Right ventricle myocardium inferior (tissue), 1 donor: ENCODE measurements at regions not wholly inside any gene's neighbourhood (a gene's known extent, or its start where the extent isn't known, plus 50 kb on each side); places are given as distances from the start of the nearest gene placed in this dataset.
"Not testable (repeated sequence)": the region's sequence is repeated elsewhere in the genome, so short reads cannot be mapped to it uniquely, and the experiment has no call there.

Source experiments
- ATAC-seq: fragments of 200-7000 bp; cut with Tn5 transposase; one replicate; pipeline ENCODE4 v1.9.1; 2020; ENCODE audit warnings: mild to moderate bottlenecking, moderate library complexity
- DNase-seq: peaks from one replicate; pipeline ENCODE4 v3.0.0; 2021; ENCODE audit errors: missing footprints
- intact Hi-C: fragments of 100-400 bp; cut with DNase I; formaldehyde crosslinking; loops from one replicate; pipeline ENCODE4 v1.11.0; 2022
- donor health status: DM: no; HTN: yes; CAD: no; lungs with severe emphysema.

DNA sequence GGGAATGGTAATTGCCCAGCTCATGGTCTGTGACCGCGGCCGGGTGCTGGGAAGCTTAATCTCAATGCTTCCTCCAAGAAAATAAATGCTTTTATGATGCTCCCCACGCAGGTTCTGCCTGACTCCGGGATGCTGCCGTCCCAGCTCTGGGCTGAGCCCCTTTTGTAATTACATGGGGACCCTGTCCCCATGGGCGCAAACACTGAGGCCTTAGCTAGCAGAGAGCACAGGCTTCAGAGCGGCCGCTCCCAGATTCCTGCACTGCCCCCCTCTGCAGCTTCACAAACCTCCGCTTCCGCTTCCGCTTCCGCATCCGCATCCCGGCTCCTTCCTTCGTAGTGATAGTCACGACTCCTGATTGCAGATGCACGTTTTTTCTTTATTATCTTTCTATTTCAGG lies 129.5 kb downstream of the KIF26A start:
- no peak for ATAC-seq
- DNase-seq, result peak; percentile 15
- intact Hi-C loops, result no loop called here

DNA sequence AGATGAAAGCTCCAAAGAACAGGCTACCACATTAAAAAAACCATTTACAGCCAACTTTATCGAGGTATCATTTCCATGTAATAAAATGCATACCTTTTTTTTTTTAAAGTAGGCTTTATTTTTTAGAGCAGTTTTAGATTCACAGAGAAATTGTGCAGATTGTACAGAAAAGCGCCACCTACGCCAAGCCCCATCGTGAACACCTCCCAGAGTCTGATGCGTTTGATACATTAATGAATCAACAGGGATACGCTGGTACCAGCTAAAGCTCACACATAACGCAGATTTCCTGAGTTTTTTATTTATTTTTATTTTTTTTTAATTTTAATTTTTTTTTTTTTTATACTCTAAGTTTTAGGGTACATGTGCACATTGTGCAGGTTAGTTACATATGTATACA lies 129.9 kb downstream of the KIF26A start:
- intact Hi-C loops, result no loop called here
- ATAC-seq, result no peak
- no peak for DNase-seq

DNA sequence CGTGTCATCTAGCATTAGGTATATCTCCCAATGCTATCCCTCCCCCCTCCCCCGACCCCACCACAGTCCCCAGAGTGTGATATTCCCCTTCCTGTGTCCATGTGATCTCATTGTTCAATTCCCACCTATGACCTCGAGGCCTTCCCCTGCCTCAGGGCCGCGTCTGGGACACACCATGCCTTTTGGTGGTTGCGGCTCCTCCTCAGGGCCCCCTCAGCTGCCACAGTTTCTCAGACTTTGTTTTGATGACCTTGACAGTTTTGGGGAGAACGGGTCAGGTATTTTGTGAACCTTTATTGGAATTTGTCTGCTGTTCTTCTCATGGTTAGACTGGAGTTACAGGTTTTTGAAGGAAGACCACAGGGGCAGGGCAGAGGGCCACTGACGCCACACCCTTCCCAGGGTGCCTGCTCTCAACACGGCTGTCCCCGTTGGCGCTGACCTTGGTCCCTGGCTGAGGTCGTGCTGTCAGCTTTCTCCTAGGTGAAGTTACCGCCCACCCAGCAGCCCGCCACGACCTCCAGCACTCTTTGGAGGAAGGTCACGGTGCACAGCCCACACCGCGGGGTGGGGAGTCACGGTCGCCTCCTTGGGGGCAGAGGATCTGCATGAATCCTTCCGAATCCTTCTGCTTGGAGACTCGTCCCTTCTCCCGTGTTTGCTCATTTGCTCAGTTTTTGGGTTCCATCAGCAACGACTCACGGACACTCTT lies 130.5 kb downstream of the KIF26A start:
- DNase-seq (peak; percentile 48), ATAC-seq (no peak)
- intact Hi-C loops, result no loop called here

DNA sequence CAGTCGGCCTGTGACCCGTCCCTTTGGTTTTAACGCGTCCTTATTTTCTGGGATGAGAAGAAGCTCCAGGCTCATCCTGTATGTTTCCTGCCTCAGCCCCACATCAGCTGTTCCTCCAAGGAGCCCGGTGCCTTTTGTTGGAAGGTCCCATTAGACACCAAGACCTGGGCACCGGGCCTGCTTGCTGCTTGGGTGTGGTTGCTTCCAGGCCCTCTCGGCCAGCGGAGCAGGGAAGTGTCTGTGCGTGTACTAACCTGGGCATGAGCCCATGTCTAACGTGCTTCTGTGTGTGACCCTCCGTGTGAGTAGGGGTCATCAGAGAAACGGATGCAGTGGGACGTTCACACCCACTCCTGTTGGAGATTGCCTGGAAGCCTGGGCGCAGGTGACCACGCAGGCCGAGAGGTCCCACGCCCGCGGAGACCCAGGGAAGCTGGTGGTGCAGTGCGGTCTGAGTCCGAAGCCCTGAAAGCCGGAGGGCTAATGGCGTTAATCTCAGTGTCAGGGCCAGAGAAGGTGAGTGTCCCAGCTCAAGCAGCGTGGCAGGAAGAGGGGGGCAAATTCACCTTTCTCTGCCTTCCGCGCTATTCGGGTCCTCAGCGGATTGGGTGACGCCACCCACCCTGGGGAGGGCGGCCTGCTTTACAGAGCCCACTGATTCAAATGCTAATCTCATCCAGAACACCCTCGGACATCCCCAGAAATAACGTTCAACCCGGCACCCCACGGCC lies 131.3 kb downstream of the KIF26A start:
- DNase-seq, result peak; percentile 61
- ATAC-seq, intact Hi-C loops: not testable (repeated sequence)

DNA sequence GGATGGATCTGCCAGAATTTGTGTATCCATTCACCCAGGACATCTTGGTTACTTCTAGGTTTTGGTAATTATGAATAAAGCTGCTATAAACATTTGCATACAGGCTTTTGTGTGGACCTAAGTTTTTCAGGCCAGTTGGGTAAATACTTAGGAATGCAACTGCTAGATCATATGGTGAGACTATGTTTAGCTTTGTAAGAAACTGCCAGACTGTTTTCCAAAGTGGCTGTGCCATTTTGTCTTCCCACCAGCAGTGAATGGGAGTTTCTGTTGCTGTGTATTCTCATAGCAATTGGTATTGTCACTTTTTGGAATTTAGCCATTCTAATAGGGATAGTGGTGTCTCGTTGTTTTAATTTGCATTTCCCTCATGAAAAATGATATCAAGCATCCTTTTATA lies 133.0 kb downstream of the KIF26A start:
- intact Hi-C loops, result no loop called here
- DNase-seq, result no peak
- ATAC-seq, result no peak

DNA sequence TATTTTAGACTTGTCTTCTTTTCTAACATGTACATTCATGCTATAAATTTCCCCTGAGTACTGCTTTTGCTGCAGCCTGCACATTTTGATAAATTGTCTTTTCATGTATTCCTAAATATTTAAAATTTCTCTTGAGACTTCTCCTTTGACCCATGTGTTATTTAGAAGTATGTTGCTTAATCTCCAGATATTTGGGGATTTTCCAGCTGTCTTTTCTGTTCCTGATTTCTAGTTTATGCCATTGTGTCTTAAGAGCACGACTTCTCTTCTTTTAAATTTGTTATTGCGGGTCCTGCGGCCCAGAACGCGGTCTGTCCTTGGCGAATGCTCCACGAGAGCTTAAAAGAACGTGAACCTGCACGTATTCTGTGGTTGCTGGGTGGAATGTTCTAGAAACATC lies 136.4 kb downstream of the KIF26A start:
- DNase-seq (peak; percentile 65), ATAC-seq (no peak)
- intact Hi-C loops, result no loop called here

DNA sequence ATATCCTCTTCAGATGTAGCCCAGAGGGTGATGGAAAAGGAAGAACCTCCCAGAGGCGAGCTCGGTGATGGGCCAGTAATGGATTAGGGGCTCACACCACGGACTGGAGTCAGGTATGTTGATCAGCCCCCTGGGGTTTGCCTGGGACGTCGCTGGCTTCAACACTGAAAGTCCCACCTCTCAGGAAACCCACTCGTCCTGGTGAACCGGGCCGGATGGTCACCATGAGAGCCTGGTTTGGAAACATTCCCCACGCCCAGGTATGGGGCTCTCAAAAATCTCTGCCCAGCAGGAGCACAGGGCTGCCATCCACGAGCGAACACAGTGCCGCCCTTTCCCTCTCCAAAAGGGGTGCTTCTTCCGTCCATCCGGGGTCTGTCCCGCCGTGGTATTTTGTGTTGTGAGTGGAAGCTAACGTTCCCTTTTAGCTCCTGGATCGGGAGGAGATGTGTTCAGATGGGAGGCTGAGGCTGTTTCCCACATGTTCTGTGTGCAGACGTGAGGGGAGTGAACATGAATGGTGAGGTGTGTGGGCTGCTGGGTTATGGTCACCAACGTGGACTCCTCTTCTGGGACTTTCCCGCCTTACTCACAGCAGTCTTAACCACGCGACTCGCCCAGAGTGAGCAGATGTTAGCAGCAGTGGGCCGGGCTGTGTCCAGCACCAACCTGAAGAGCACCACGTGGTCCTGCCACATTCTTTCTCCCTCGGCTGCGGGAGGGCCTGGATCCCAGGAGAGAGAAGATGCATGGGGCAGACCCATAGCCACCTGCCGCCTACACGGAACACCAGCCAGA lies 139.2 kb downstream of the KIF26A start:
- peak; percentile 49 for DNase-seq
- ATAC-seq, result no peak
- intact Hi-C loops, result no loop called here

DNA sequence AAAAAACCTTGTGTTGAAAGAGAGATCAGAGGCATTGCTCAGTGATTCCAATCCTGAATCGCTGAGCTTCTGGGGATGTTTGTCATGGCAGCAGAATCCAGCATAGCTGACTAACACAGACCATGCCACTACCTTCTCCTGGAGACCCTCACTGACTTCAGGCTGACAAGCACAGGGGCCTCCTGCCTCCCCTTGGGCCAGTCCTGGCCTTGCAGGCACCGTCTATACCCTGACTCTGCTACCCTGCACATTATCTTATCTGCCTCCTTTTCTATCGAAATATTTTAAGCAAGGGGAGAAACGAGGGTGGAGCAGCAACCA lies 139.8 kb downstream of the KIF26A start:
- ATAC-seq (no peak), DNase-seq (peak; percentile 4)
- intact Hi-C loops, result no loop called here

DNA sequence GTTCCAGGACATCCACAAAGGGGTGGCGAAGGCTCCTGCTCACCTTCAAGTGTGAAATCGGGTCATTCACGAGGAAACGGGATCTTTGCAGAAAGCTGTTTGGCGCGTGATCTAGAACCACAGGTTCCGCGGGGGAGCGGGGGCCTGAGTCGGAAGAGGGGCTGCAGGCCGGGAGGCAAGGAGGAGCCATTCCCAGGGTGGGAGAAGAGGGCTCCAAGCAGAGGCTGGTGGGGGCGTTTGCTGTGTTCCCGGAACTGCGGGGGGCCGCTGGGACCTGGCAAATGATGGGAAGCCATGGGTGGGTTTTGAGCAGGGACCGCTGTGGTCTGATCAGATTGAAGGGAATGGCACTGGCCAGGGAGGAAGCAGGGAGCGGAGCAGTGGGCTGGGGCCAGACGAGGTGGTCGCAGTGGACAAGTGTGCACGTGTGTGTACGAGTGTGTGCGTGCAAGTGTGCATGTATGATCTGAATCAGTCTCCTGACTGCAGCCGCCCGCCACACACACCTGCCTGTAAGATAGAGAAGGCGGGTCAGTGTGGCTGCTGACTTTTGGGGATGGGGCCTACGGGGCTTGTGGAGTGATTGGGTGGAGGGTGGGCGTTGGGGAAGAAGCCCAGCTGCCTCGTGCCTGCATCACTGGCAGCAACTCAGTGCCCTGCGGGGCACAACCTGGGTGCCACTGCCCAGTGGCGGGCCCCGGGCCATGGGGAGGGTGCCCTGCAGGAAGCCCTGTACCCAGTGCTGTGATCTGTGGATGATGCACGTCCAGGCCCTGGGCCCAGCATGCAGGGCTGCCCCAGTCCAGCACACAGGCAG lies 141.9 kb downstream of the KIF26A start:
- DNase-seq, result peak; percentile 40

DNA sequence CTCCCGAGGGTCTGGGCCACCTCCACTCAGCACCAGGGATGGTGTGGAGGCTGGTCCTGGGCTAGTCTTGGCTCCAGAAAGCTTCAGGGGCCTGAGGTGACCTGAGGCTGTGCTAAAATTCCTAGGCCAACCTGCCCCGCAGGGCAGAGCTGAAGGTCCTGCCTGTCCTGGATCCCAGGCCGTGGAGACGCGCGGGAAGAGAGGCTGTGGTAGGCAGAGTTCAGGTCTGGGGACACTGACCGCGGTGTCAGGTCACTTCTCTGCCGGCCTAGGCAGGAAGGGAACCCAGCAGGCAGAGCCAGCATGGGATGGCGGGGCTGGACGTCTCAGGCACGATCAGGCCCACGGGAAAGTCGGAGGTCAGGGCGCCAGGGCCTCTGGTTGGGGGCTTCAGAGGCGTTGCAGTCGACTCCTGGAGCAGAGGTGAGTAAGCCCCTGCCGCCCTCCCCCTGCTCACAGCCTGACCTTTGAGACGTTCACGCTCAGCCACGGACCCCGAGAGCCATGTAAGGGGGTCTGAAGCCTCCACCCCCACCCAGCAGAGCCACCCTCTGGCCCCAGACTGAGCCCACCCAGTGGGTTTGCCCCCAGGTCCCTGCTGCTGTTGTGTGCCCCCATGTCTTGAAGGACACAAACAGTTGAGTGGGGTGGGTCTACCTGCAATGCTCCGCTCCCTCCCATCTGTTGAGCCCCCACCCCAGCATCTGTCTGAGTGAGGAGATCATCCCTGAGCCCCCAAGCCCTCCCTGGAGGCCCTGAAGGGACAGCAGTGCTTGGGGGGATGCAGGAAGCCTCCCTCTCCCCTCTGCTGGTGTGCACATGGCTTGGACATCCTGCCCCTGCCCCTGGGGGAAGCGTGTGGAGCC lies 142.7 kb downstream of the KIF26A start:
- intact Hi-C loops, result no loop called here
- ATAC-seq (no peak), DNase-seq (peak; percentile 61)

More for the DNA sequence above, 141.9 kb downstream of the KIF26A start:
- ATAC-seq, result no peak
- intact Hi-C loops, result no loop called here

DNA sequence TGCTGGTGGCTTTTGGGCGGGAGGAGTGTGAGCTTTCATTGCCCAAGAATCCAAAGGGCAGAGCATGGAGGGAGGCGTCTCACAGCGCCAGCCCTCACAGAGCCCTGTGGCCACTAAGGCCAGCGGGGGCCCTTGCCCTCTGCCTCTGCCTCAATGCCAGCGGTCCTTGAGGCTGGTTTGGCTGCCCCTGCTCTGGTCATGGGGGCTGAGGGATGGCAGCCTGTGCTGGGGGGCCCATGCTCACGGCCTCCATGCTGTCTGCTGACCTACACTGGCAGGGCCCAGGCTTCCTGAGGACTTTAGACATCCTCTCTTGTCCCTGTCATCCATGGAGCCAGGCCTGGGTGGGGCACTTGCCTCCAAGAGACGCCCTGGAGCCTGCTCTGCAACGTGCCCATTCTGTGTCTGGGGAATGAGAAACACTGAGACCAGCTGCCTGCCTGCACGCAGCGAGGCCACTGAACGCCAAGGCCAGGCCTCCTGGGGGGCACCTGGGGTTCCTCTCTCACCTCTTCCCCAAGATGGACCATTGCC lies 143.4 kb downstream of the KIF26A start:
- intact Hi-C loops, result no loop called here
- ATAC-seq (no peak), DNase-seq (peak; percentile 26)

DNA sequence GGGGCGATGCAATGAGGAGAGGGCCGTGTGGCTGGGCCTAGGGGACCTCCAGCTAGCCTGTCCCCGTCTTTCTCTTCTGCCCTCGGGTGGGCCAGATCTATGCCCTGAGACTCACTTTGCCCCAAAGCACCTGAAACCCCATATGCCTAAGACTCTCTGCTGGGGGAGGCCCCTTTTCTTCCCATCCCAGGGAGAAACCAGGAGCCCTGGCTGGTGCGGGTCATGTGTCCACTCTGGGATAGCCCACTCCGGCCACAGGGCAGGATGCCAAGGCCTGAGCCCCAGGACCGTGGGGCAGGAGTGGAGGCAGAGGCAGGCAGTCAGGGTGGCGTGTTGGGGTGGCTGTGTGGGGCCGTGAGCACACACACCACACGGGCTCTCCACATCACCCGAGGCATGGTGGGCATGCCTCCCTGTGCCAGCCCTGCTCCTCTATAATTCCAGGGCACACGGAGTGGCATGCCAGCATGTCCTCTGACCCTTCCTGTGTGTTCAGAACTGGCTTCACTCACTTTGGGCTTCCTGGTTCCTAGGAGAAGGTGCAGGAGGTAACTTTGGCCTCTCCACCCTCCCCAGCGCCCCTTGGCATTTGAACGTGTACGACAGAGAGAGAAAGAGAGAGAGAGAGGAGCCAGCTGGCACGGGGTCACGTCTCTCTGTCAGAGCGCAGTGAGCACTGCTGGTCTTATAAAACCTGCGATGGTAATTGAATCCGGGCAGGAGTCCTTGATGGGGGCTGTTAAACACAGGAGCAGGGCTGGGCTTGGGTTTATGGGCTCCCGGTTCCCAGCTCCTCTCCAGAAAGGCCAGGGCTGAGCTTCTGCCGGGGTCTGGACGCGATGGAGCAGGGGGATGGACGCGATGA lies 144.2 kb downstream of the KIF26A start:
- no peak for ATAC-seq
- intact Hi-C loops, result no loop called here

DNA sequence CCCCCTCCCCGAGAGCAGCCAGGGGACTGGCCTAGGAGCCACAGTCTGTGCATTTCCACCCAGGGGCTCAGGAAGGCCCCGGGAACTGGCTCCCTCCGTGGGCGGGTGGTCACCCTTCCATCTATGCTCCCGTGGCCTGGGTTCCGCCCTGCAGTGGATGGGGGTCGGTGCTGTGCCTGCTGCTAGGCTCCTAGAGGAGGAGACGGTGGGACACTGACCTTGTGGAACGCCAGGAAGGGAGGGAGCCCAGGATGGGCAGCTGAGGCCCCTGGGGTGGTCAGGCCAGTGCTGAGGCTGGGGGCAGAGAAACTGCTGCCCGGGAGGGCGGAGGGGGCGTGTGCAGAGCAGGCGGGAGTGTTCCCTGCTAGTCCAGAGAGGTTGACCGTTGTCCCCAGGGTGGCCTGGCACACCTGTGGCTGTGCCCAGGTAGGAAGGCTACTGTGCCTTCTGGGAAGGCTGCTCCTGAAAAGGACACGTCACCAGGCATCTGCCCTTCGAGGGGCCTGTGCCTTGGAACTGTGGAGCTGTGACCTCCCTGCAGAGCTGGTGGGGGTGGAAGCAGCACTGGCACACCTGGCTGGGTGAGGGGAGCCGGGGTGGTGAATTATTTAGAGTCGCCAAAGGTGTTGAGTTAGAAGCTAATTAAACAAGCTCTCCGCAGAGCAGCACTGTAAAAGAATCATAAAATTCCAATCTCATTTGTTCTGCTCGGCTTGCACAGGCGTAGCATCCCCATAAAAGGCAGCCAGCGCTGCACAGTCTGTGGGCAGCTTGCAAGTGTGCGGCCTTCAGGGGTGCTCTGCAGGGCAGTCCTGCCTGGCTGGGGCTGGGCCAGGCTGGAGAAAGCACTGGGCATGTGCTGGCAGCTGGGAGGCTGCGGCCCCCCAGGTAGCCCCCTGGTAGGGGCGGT lies 145.1 kb downstream of the KIF26A start:
- DNase-seq, result peak; percentile 50
- no peak for ATAC-seq
- intact Hi-C loops, result no loop called here

More for the DNA sequence above, 144.2 kb downstream of the KIF26A start:
- DNase-seq, result peak; percentile 37

DNA sequence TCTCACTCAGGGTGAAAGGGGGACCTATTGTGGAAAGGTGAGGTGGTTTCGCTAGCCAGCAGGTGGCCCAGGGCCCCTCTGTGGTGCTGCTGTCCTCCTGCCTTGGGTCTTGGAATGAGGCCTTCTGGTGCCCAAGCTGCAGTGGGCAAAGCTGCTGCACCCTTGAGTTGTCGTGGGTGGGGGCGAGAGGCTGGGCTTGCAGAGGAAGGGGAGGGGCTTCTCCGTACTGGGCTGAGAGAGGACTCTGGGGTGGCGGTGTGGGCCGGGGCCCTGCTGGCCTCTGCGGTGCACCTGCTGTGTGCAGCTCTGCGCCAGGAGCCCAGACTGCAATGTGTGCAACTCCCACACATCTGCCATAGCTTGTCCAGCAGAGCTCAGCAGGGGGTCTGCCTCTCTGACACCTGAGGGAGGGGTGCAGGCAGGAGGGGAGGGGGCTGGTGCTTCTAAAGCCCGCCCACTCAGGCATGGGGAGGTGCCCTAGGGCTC lies 145.8 kb downstream of the KIF26A start:
- DNase-seq (no peak), ATAC-seq (no peak)
- intact Hi-C loops, result no loop called here

DNA sequence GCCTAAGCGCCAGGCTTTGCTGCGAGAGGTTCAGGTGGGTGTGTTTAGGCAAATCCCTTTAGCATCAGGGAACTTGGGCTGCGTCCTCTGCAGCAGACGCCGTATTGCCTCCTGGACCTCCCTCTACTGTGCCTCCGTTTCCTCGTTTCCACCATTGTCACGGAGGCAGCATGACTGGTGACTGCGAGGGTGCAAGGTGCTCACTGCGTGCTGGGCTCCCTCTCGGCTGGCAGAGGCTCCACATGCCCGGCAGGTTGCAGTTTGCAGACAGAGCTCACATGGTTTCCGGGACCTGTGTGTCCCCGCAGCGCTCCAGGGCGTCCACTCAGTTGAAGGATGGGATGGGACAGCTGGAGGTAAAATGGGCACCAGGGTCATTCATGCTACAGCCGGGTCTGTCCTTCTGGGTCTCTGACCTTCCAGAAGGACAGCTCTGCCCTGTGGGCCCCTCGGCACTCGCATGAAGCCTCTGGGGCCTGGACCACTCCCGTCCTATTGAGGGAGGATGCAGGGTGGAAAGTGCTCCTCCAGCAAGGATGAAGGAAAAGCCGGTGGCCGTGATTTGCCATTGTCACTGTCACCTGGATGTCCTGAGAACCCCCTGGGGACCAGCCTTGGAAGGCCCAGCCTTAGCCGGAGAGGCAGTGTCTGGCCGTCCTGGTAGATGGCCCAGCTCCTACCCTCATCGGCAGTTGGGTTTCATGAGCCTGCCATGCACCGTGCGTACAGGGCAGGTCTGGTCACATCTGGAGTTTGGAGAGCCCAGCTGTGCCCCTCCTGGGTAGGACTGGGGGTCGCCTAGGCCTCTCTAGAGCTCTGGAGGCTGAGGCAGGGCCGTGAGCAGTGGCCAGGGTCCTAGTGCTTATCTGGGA lies 146.5 kb downstream of the KIF26A start:
- DNase-seq (peak; percentile 35), ATAC-seq (no peak)
- intact Hi-C loops, result no loop called here
